ENCODE measurements at regions not wholly inside any gene's neighbourhood (a gene's known extent, or its start where the extent isn't known, plus 50 kb on each side); places are given as distances from the start of the nearest gene placed in this dataset.
"Not testable (repeated sequence)": the region's sequence is repeated elsewhere in the genome, so short reads cannot be mapped to it uniquely, and the experiment has no call there.

- DNase-seq (ENCODE audit: low spot score), result no peak
Observed at GRCh38 chr13:83825676-83826075, 56.6 kb downstream of the SLITRK1 start.

- no peak for DNase-seq (ENCODE audit: low spot score)
Observed at GRCh38 chr13:83824560-83824959, 57.7 kb downstream of the SLITRK1 start.

- no peak for DNase-seq (ENCODE audit: low spot score)
Observed at GRCh38 chr13:83824120-83824519, 58.2 kb downstream of the SLITRK1 start.

GRCh38 chr13:83819611-83820010, 62.7 kb downstream of the SLITRK1 start:
- DNase-seq (ENCODE audit: low spot score), result no peak

GRCh38 chr13:83819156-83819555, 63.1 kb downstream of the SLITRK1 start:
- no peak for DNase-seq (ENCODE audit: low spot score)

GRCh38 chr13:83816081-83816480, 66.2 kb downstream of the SLITRK1 start:
- no peak for DNase-seq (ENCODE audit: low spot score)

- DNase-seq (ENCODE audit: low spot score), result no peak
Observed at GRCh38 chr13:83815598-83815997, 66.7 kb downstream of the SLITRK1 start.

GRCh38 chr13:83810136-83810535, 72.1 kb downstream of the SLITRK1 start:
- DNase-seq (ENCODE audit: low spot score), result no peak

- no peak for DNase-seq (ENCODE audit: low spot score)
Observed at GRCh38 chr13:83804356-83804962, 77.8 kb downstream of the SLITRK1 start.

- no peak for DNase-seq (ENCODE audit: low spot score)
Observed at GRCh38 chr13:83798731-83799130, 83.5 kb downstream of the SLITRK1 start.

GRCh38 chr13:83796364-83796763, 85.9 kb downstream of the SLITRK1 start:
- DNase-seq (ENCODE audit: low spot score), result no peak

- DNase-seq (ENCODE audit: low spot score), result no peak
Observed at GRCh38 chr13:83794583-83794982, 87.7 kb downstream of the SLITRK1 start.

- no peak for DNase-seq (ENCODE audit: low spot score)
Observed at GRCh38 chr13:83780227-83780626, 102.0 kb downstream of the SLITRK1 start.

GRCh38 chr13:83773961-83774360, 108.3 kb downstream of the SLITRK1 start:
- DNase-seq (ENCODE audit: low spot score), result no peak

- DNase-seq (ENCODE audit: low spot score), result no peak
Observed at GRCh38 chr13:83765796-83766195, 116.5 kb downstream of the SLITRK1 start.

- DNase-seq (ENCODE audit: low spot score), result no peak
Observed at GRCh38 chr13:83761631-83762030, 120.6 kb downstream of the SLITRK1 start.

- DNase-seq (ENCODE audit: low spot score), result not testable (repeated sequence)
Observed at GRCh38 chr13:83755210-83755609, 127.1 kb downstream of the SLITRK1 start.

- DNase-seq (ENCODE audit: low spot score), result no peak
Observed at GRCh38 chr13:83753912-83754624, 128.2 kb downstream of the SLITRK1 start.

GRCh38 chr13:83752141-83752540, 130.1 kb downstream of the SLITRK1 start:
- DNase-seq (ENCODE audit: low spot score), result no peak

- DNase-seq (ENCODE audit: low spot score), result no peak
Observed at GRCh38 chr13:83740622-83741021, 141.7 kb downstream of the SLITRK1 start.

GRCh38 chr13:83738407-83738806, 143.9 kb downstream of the SLITRK1 start:
- DNase-seq (ENCODE audit: low spot score), result no peak

- no peak for DNase-seq (ENCODE audit: low spot score)
Observed at GRCh38 chr13:83733293-83733692, 149.0 kb downstream of the SLITRK1 start.

- no peak for DNase-seq (ENCODE audit: low spot score)
Observed at GRCh38 chr13:83732755-83733154, 149.5 kb downstream of the SLITRK1 start.

- DNase-seq (ENCODE audit: low spot score), result no peak
Observed at GRCh38 chr13:83731113-83731512, 151.2 kb downstream of the SLITRK1 start.
